GM19239 (cell line): ENCODE measurements at regions not wholly inside any gene's neighbourhood (a gene's known extent, or its start where the extent isn't known, plus 50 kb on each side); places are given as distances from the start of the nearest gene placed in this dataset.

Experiments used
- DNase-seq: peaks from one replicate; pipeline ENCODE4 v3.0.0; 2011; ENCODE audit warnings: low spot score; ENCODE audit not compliant: insufficient read length
- FAIRE-seq: peaks from 2 replicates; lab custom pipeline; 2011; peaks lifted over from hg19 to GRCh38; lab: Jason Lieb, UNC

- no peak for FAIRE-seq
- DNase-seq = no peak
These were observed 1179.9 kb upstream of the PCDH9 start for GRCh38 chr13:68410007-68410406.

GRCh38 chr13:68390987-68391386, 1160.9 kb upstream of the PCDH9 start:
- no peak for DNase-seq
- no peak for FAIRE-seq

- no peak for FAIRE-seq
These were observed 1156.7 kb upstream of the PCDH9 start for GRCh38 chr13:68386808-68387207.

GRCh38 chr13:68380041-68380973, 1150.2 kb upstream of the PCDH9 start:
- DNase-seq (no peak), FAIRE-seq (no peak)

More at GRCh38 chr13:68386808-68387207, 1156.7 kb upstream of the PCDH9 start:
- DNase-seq = no peak

GRCh38 chr13:68378294-68378693, 1148.2 kb upstream of the PCDH9 start:
- FAIRE-seq (no peak), DNase-seq (no peak)

GRCh38 chr13:68375004-68375403, 1144.9 kb upstream of the PCDH9 start:
- no peak for FAIRE-seq

GRCh38 chr13:68369739-68370138, 1139.6 kb upstream of the PCDH9 start:
- DNase-seq (no peak), FAIRE-seq (no peak)

More at GRCh38 chr13:68375004-68375403, 1144.9 kb upstream of the PCDH9 start:
- no peak for DNase-seq

GRCh38 chr13:68368922-68369321, 1138.8 kb upstream of the PCDH9 start:
- DNase-seq (no peak), FAIRE-seq (no peak)

- DNase-seq (no peak), FAIRE-seq (no peak)
These were observed 1129.0 kb upstream of the PCDH9 start for GRCh38 chr13:68359105-68359504.

- DNase-seq (no peak), FAIRE-seq (no peak)
These were observed 1128.2 kb upstream of the PCDH9 start for GRCh38 chr13:68358294-68358705.

GRCh38 chr13:68350554-68350953, 1120.4 kb upstream of the PCDH9 start:
- no peak for FAIRE-seq
- DNase-seq = no peak

GRCh38 chr13:68347220-68347619, 1117.1 kb upstream of the PCDH9 start:
- no peak for FAIRE-seq
- DNase-seq = no peak

GRCh38 chr13:68345963-68346531, 1115.9 kb upstream of the PCDH9 start:
- no peak for FAIRE-seq
- no peak for DNase-seq

- DNase-seq (no peak), FAIRE-seq (no peak)
These were observed 1093.0 kb upstream of the PCDH9 start for GRCh38 chr13:68323124-68323523.

- no peak for FAIRE-seq
- no peak for DNase-seq
These were observed 1089.2 kb upstream of the PCDH9 start for GRCh38 chr13:68319384-68319783.

- no peak for FAIRE-seq
- DNase-seq = peak; percentile 1
These were observed 1074.3 kb upstream of the PCDH9 start for GRCh38 chr13:68304286-68304893.

GRCh38 chr13:68293631-68294030, 1063.5 kb upstream of the PCDH9 start:
- FAIRE-seq (no peak), DNase-seq (no peak)

GRCh38 chr13:68292601-68293000, 1062.5 kb upstream of the PCDH9 start:
- no peak for FAIRE-seq

GRCh38 chr13:68291595-68291994, 1061.5 kb upstream of the PCDH9 start:
- no peak for FAIRE-seq
- DNase-seq = no peak

More at GRCh38 chr13:68292601-68293000, 1062.5 kb upstream of the PCDH9 start:
- DNase-seq = no peak

GRCh38 chr13:68275758-68276157, 1045.6 kb upstream of the PCDH9 start:
- no peak for FAIRE-seq
- DNase-seq = no peak

GRCh38 chr13:68272652-68273051, 1042.5 kb upstream of the PCDH9 start:
- DNase-seq (no peak), FAIRE-seq (no peak)
